ENCODE measurements at regions not wholly inside any gene's neighbourhood (a gene's known extent, or its start where the extent isn't known, plus 50 kb on each side); places are given as distances from the start of the nearest gene placed in this dataset.

DNA sequence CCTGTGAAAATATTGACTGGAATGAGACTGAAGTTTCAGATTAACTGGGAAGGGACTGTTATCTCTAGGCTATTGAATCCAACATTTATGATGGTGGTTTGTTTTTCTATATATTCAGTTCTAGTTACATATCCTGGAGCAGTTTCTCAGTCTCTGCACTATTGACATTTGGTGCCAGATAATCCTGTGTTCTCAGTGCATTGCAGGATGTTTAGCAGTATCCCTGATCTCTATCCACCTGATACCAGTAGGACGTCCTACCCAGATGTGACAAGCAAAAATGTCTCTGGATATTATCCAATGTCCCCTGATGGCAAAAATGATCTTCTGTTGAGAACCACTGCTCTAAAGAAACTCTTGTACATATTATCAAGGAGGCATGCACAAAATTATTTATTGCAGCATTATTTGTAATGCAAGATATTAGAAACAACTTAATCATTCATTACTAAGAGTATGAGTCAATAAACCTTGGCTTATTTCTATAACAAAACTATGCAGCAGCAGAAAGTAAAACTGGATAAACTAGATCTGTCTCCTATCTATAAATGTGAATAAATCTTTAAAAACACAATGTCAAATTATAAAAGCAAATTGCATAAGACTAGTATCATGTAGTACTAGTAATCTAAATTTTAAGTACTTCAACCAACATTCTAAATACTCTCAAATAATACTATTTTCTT is 369.3 kb upstream of the RND3 start:
- no peak for TF ChIP-seq POLR2A (IDR thresholded peaks at IDR 0.05)
- TF ChIP-seq, protein P1, sequence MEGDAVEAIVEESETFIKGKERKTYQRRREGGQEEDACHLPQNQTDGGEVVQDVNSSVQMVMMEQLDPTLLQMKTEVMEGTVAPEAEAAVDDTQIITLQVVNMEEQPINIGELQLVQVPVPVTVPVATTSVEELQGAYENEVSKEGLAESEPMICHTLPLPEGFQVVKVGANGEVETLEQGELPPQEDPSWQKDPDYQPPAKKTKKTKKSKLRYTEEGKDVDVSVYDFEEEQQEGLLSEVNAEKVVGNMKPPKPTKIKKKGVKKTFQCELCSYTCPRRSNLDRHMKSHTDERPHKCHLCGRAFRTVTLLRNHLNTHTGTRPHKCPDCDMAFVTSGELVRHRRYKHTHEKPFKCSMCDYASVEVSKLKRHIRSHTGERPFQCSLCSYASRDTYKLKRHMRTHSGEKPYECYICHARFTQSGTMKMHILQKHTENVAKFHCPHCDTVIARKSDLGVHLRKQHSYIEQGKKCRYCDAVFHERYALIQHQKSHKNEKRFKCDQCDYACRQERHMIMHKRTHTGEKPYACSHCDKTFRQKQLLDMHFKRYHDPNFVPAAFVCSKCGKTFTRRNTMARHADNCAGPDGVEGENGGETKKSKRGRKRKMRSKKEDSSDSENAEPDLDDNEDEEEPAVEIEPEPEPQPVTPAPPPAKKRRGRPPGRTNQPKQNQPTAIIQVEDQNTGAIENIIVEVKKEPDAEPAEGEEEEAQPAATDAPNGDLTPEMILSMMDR (IDR thresholded peaks at IDR 0.05) = no peak
